Endothelial cell of umbilical vein (primary cell): ENCODE measurements at regions not wholly inside any gene's neighbourhood (a gene's known extent, or its start where the extent isn't known, plus 50 kb on each side); places are given as distances from the start of the nearest gene placed in this dataset.

Experiments used
- EZH2 ChIP-seq: IDR thresholded peaks from 2 replicates; pipeline ENCODE4 v1.6.1; 2012; ENCODE audit warnings: borderline replicate concordance, low read depth, mild to moderate bottlenecking, moderate library complexity, low read length, inconsistent platforms; ENCODE audit not compliant: severe bottlenecking
- FOS ChIP-seq: IDR thresholded peaks from 2 replicates; pipeline ENCODE4 v1.6.1; 2011; ENCODE audit warnings: mild to moderate bottlenecking, low read length, moderate library complexity, borderline replicate concordance; ENCODE audit not compliant: insufficient read depth
- GATA2 ChIP-seq: IDR thresholded peaks from 2 replicates; pipeline ENCODE4 v1.7.0; 2011; ENCODE audit warnings: low read depth, mild to moderate bottlenecking, moderate library complexity, mixed read lengths, low read length; ENCODE audit not compliant: insufficient read length, insufficient read depth
- JUN ChIP-seq: IDR thresholded peaks from 2 replicates; pipeline ENCODE4 v1.6.1; 2011; ENCODE audit warnings: borderline replicate concordance, low read depth; ENCODE audit not compliant: insufficient read length, insufficient read depth
- MAX ChIP-seq: IDR thresholded peaks from 2 replicates; pipeline ENCODE4 v1.6.1; 2011; ENCODE audit not compliant: insufficient read depth, insufficient read length
- MYC ChIP-seq: IDR thresholded peaks from one replicate; pipeline ENCODE4 v1.6.1; 2011; ENCODE audit warnings: mild to moderate bottlenecking, low read depth, low read length
- POLR2A ChIP-seq: IDR thresholded peaks from 2 replicates; pipeline ENCODE4 v1.6.1; 2012; ENCODE audit warnings: low read depth, mild to moderate bottlenecking, control low read depth, low read length
- POLR2AphosphoS5 ChIP-seq: IDR thresholded peaks from 2 replicates; pipeline ENCODE4 v1.6.1; 2012; ENCODE audit warnings: low read depth, mild to moderate bottlenecking, control low read depth, low read length, moderate library complexity; ENCODE audit not compliant: insufficient read depth
- TF ChIP-seq, protein P1 (sequence below), 2 donors: IDR thresholded peaks; 1 replicate in 1 of 2; 2 replicates in 1 of 2; pipeline ENCODE4 v1.5.1; 2011; ENCODE audit warnings: low read length in 2 of 2, mild to moderate bottlenecking in 2 of 2, moderate library complexity in 2 of 2, control low read depth in 1 of 2, inconsistent platforms in 1 of 2, low read depth in 1 of 2; ENCODE audit not compliant: insufficient read depth in 1 of 2; ENCODE audit errors: extremely low read depth in 1 of 2

DNA sequence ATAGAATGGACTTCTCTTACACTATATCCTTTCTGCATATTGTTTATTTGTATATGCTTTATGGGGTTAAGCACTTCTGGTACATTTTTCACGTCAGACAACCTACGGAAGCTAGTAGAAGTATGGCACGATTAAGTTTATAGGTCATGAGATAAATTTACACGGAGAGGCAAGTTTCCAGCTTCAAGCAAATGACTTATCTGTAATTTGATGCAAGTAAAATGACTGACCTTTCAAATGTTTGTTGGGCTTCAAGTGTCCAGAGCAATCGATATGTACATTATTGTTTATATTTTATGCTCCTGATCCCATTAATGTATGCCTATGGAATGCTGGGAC, 97.5 kb upstream of the EFEMP1 start:
- no peak for TF ChIP-seq POLR2AphosphoS5
- no peak for TF ChIP-seq MYC
- TF ChIP-seq, protein P1, sequence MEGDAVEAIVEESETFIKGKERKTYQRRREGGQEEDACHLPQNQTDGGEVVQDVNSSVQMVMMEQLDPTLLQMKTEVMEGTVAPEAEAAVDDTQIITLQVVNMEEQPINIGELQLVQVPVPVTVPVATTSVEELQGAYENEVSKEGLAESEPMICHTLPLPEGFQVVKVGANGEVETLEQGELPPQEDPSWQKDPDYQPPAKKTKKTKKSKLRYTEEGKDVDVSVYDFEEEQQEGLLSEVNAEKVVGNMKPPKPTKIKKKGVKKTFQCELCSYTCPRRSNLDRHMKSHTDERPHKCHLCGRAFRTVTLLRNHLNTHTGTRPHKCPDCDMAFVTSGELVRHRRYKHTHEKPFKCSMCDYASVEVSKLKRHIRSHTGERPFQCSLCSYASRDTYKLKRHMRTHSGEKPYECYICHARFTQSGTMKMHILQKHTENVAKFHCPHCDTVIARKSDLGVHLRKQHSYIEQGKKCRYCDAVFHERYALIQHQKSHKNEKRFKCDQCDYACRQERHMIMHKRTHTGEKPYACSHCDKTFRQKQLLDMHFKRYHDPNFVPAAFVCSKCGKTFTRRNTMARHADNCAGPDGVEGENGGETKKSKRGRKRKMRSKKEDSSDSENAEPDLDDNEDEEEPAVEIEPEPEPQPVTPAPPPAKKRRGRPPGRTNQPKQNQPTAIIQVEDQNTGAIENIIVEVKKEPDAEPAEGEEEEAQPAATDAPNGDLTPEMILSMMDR (IDR thresholded peaks at IDR 0.05; ENCODE audit: extremely low read depth in 1 of 2, insufficient read depth in 1 of 2, low read depth in 1 of 2, low read length in 2 of 2): no peak
- TF ChIP-seq JUN: no peak
- TF ChIP-seq EZH2: no peak
- TF ChIP-seq MAX: no peak
- TF ChIP-seq POLR2A: no peak
- TF ChIP-seq FOS: no peak
- no peak for TF ChIP-seq GATA2
